Keratinocyte (primary cell): ENCODE measurements at regions not wholly inside any gene's neighbourhood (a gene's known extent, or its start where the extent isn't known, plus 50 kb on each side); places are given as distances from the start of the nearest gene placed in this dataset.

ENCODE experiments used
- DNase-seq: peaks from one replicate; pipeline ENCODE4 v3.0.0-alpha.2; 2011; ENCODE audit warnings: low read depth, missing footprints, low spot score
- FAIRE-seq: peaks from 2 replicates; lab custom pipeline; 2011; peaks lifted over from hg19 to GRCh38; lab: Jason Lieb, UNC
- H2AFZ ChIP-seq: 2 replicates; pipeline ENCODE4 v1.6.0; 2012; ENCODE audit warnings: low read length, control low read depth, inconsistent platforms; ENCODE audit not compliant: control insufficient read depth
- H3K27ac ChIP-seq: 2 replicates; pipeline ENCODE4 v1.5.1; 2011; ENCODE audit warnings: low read length; ENCODE audit not compliant: control insufficient read depth, insufficient read depth
- H3K27me3 ChIP-seq: 3 replicates; pipeline ENCODE4 v1.6.0; 2011; ENCODE audit warnings: low read length; ENCODE audit not compliant: control insufficient read depth, insufficient read depth; ENCODE audit errors: extremely low read depth
- H3K36me3 ChIP-seq, 2 experiments: 2 replicates in 1 of 2; 3 replicates in 1 of 2; pipeline ENCODE4 v1.5.1; 2011; ENCODE audit warnings: low read length in 2 of 2, mild to moderate bottlenecking in 1 of 2; ENCODE audit not compliant: control insufficient read depth in 2 of 2, insufficient read depth in 2 of 2; ENCODE audit errors: extremely low read depth in 1 of 2
- H3K4me1 ChIP-seq: 3 replicates; pipeline ENCODE4 v1.5.1; 2011; ENCODE audit warnings: low read length; ENCODE audit not compliant: control insufficient read depth, insufficient read depth; ENCODE audit errors: extremely low read depth
- H3K4me2 ChIP-seq: 3 replicates; pipeline ENCODE4 v1.6.0; 2011; ENCODE audit warnings: low read depth, low read length; ENCODE audit not compliant: control insufficient read depth, insufficient read depth; ENCODE audit errors: extremely low read depth
- H3K4me3 ChIP-seq, 3 experiments: fragments of 200-600 bp in 1 of 3; sonication (generic) in 1 of 3; 2 replicates in 2 of 3; 3 replicates in 1 of 3; pipeline ENCODE4 v1.5.1; 2011 to 2016; ENCODE audit warnings: low read length in 3 of 3, mild to moderate bottlenecking in 3 of 3, control low read depth in 2 of 3, inconsistent platforms in 1 of 3, low read depth in 1 of 3, mixed read lengths in 1 of 3, mixed run types in 1 of 3, moderate library complexity in 1 of 3; ENCODE audit not compliant: control insufficient read depth in 2 of 3, insufficient read depth in 2 of 3; ENCODE audit errors: extremely low read depth in 1 of 3
- H3K79me2 ChIP-seq: 2 replicates; pipeline ENCODE4 v1.6.0; 2012; ENCODE audit warnings: low read length; ENCODE audit not compliant: control insufficient read depth, insufficient read depth
- H3K9ac ChIP-seq: 3 replicates; pipeline ENCODE4 v1.6.0; 2011; ENCODE audit warnings: low read length; ENCODE audit not compliant: control insufficient read depth, insufficient read depth; ENCODE audit errors: extremely low read depth
- H3K9me1 ChIP-seq: 3 replicates; pipeline ENCODE4 v1.6.0; 2011; ENCODE audit warnings: low read length; ENCODE audit not compliant: control insufficient read depth, insufficient read depth; ENCODE audit errors: extremely low read depth
- H3K9me3 ChIP-seq: 2 replicates; pipeline ENCODE4 v1.5.1; 2012; ENCODE audit warnings: low read depth, low read length; ENCODE audit not compliant: control insufficient read depth
- H4K20me1 ChIP-seq: 3 replicates; pipeline ENCODE4 v1.6.0; 2011; ENCODE audit warnings: low read length; ENCODE audit not compliant: control insufficient read depth, insufficient read depth; ENCODE audit errors: extremely low read depth
- CTCF ChIP-seq, 3 experiments: IDR thresholded peaks in 1 of 3; conservative IDR thresholded peaks in 1 of 3; optimal IDR thresholded peaks in 1 of 3; 2 replicates in 2 of 3; 3 replicates in 1 of 3; pipeline versions ENCODE3 to v1.5.1; 2011; ENCODE audit warnings: low read length in 3 of 3, mild to moderate bottlenecking in 3 of 3, moderate library complexity in 2 of 3, control low read depth in 1 of 3, inconsistent platforms in 1 of 3; ENCODE audit not compliant: insufficient read depth in 2 of 3; ENCODE audit errors: extremely low read depth in 1 of 3
- EZH2 ChIP-seq: IDR thresholded peaks from one replicate; pipeline ENCODE4 v1.6.1; 2012; ENCODE audit warnings: inconsistent platforms, mild to moderate bottlenecking, low read length, moderate library complexity
- dilution Hi-C: fragments of 300-500 bp; cut with MboI; formaldehyde crosslinking; loops from one replicate; pipeline ENCODE4 v1.7.0; 2020; ENCODE audit warnings: low sequenced_read_pairs; ENCODE audit not compliant: extremely low pct_ligation_motif_present

DNA sequence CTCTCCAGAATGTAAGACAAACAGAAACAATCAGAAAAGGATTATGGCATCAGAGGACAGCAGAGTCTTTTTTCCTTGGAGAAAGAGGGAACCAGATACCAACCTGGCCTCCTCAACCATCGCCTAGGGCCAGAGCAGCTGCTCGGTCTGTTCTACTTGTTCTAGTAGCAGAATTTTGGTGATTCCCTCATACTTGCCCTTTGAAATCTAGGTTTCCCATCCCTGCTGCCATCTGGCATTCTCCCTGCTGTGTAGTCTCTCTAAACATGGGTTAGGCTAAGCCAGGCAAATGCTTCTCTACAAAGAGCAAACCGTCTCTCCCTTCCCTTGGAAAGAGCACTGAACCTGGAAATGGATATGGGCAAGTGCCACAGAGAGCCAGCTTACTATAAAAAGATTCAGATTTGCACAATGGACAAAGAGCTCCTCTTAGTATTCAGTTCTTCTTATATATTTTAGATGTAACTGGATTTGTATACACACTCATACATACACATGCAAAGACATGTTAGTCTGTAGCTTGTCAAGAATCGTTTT, 208.6 kb upstream of the ST6GAL2 start:
- H3K4me1 ChIP-seq = peaks cover 4% of the 10 kb centered on the region
- DNase-seq (no peak), FAIRE-seq (no peak)
- H3K9me3 ChIP-seq = no peaks in the 10 kb centered on the region
- H3K4me3 ChIP-seq = no peak overlapping the region
- no peak overlapping the region for H3K27ac ChIP-seq
- H2AFZ ChIP-seq = no peak overlapping the region
- H3K27me3 ChIP-seq = no peaks in the 10 kb centered on the region
- H3K79me2 ChIP-seq = no peaks in the 10 kb centered on the region
- no peak overlapping the region for H3K4me2 ChIP-seq
- H3K9me1 ChIP-seq = no peaks in the 10 kb centered on the region
- H3K36me3 ChIP-seq = no peaks in the 10 kb centered on the region
- TF ChIP-seq CTCF (optimal IDR thresholded peaks at IDR 0.05 in 1 of 3, IDR thresholded peaks at IDR 0.05 in 1 of 3, conservative IDR thresholded peaks at IDR 0.05 in 1 of 3; ENCODE audit: extremely low read depth in 1 of 3, insufficient read depth in 2 of 3, low read length in 3 of 3) = no peak
- no peak for TF ChIP-seq EZH2
- dilution Hi-C loops = no loop called here
- no peaks in the 10 kb centered on the region for H4K20me1 ChIP-seq
- no peak overlapping the region for H3K9ac ChIP-seq

DNA sequence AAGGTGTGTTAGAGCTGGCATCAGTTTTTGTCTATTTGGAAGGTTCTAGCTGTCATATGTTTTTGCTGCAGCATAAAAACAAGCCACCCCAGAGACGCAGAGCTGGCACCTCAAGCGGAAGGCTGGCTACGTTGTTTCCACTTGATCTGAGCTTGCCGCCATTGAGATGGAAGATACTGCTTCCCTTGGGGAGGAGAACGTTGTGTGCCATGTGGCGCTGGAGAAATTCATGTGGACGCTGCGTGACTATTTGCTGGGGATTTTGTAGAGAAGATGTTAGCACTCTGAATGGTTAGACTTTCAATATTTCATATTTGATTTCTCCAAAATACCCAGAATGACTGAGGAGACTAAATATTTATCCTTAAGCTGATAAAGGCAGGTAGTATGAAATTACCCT, 216.2 kb upstream of the ST6GAL2 start:
- FAIRE-seq = no peak
- no peaks in the 10 kb centered on the region for H3K9me1 ChIP-seq
- H3K4me3 ChIP-seq = no peak overlapping the region
- no peak for DNase-seq
- no peak overlapping the region for H2AFZ ChIP-seq
- H3K27ac ChIP-seq = no peak overlapping the region
- H3K79me2 ChIP-seq = no peaks in the 10 kb centered on the region
- no peak overlapping the region for H3K4me2 ChIP-seq
- TF ChIP-seq CTCF (optimal IDR thresholded peaks at IDR 0.05 in 1 of 3, IDR thresholded peaks at IDR 0.05 in 1 of 3, conservative IDR thresholded peaks at IDR 0.05 in 1 of 3; ENCODE audit: extremely low read depth in 1 of 3, insufficient read depth in 2 of 3, low read length in 3 of 3) (no peak), EZH2 (no peak)
- H3K9me3 ChIP-seq = no peaks in the 10 kb centered on the region
- dilution Hi-C loops = no loop called here
- no peaks in the 10 kb centered on the region for H4K20me1 ChIP-seq
- no peaks in the 10 kb centered on the region for H3K27me3 ChIP-seq
- no peak overlapping the region for H3K9ac ChIP-seq
- H3K36me3 ChIP-seq = no peaks in the 10 kb centered on the region
- H3K4me1 ChIP-seq = no peaks in the 10 kb centered on the region
